ENCODE measurements at regions not wholly inside any gene's neighbourhood (a gene's known extent, or its start where the extent isn't known, plus 50 kb on each side); places are given as distances from the start of the nearest gene placed in this dataset.

- Mint-ChIP-seq H3K27me3 (ENCODE audit: insufficient read depth, unreplicated experiment) (peaks cover 4% of the 10 kb centered on the region), H3K36me3 (ENCODE audit: insufficient read depth, unreplicated experiment) (no peaks in the 10 kb centered on the region)
- POLR2A ChIA-PET: no interaction called here
Measured at GRCh38 chr4:171759274-171759673, 53.9 kb upstream of the GALNTL6 start.

GRCh38 chr4:171751538-171751937 lies 61.7 kb upstream of the GALNTL6 start:
- Histone ChIP-seq H3K36me3 (ENCODE audit: control insufficient read depth, insufficient read depth, low read length) (no peaks in the 10 kb centered on the region), H3K9me3 (no peaks in the 10 kb centered on the region), H3K27me3 (replicated peaks; ENCODE audit: control insufficient read depth, insufficient read depth, low read length) (no peaks in the 10 kb centered on the region), H3K4me1 (no peaks in the 10 kb centered on the region), H3K4me3 (ENCODE audit: low read depth, low read length) (no peak overlapping the region)
- CTCF ChIA-PET: no interaction called here
- H3K36me3 Mint-ChIP-seq (ENCODE audit: insufficient read depth, unreplicated experiment): no peaks in the 10 kb centered on the region
- DNase-seq: no peak
- intact Hi-C loops (cut with micrococcal nuclease; ENCODE audit: unreplicated experiment): no loop called here
- no peaks in the 10 kb centered on the region for H3K9me3 Mint-ChIP-seq (ENCODE audit: unreplicated experiment)
- no peak overlapping the region for H3K4me3 Mint-ChIP-seq (ENCODE audit: unreplicated experiment)
- no TSS peak for BruUV-seq (replicated peaks)
- POLR2A ChIA-PET: no interaction called here
- no peak overlapping the region for H3K27ac Mint-ChIP-seq (ENCODE audit: unreplicated experiment)
- no peaks in the 10 kb centered on the region for H3K27me3 Mint-ChIP-seq (ENCODE audit: insufficient read depth, unreplicated experiment)
- TF ChIP-seq CTCF (IDR thresholded peaks at IDR 0.05; ENCODE audit: insufficient read depth in 1 of 2, low read depth in 1 of 2, low read length in 1 of 2, severe bottlenecking in 1 of 2, unreplicated experiment in 1 of 2): no peak
- no peaks in the 10 kb centered on the region for H3K4me1 Mint-ChIP-seq (ENCODE audit: low read depth, unreplicated experiment)

More at GRCh38 chr4:171759274-171759673, 53.9 kb upstream of the GALNTL6 start:
- H3K27me3 ChIP-seq (replicated peaks; ENCODE audit: control insufficient read depth, insufficient read depth, low read length): no peaks in the 10 kb centered on the region
- no peaks in the 10 kb centered on the region for H3K4me1 ChIP-seq
- Mint-ChIP-seq H3K4me1 (ENCODE audit: low read depth, unreplicated experiment) (no peaks in the 10 kb centered on the region), H3K27ac (ENCODE audit: unreplicated experiment) (no peak overlapping the region), H3K9me3 (ENCODE audit: unreplicated experiment) (no peaks in the 10 kb centered on the region), H3K4me3 (ENCODE audit: unreplicated experiment) (no peak overlapping the region)
- DNase-seq: no peak
- H3K4me3 ChIP-seq (ENCODE audit: low read depth, low read length): no peak overlapping the region
- CTCF ChIA-PET: no interaction called here
- H3K9me3 ChIP-seq: no peaks in the 10 kb centered on the region
- no peaks in the 10 kb centered on the region for H3K36me3 ChIP-seq (ENCODE audit: control insufficient read depth, insufficient read depth, low read length)
- TF ChIP-seq CTCF (IDR thresholded peaks at IDR 0.05; ENCODE audit: insufficient read depth in 1 of 2, low read depth in 1 of 2, low read length in 1 of 2, severe bottlenecking in 1 of 2, unreplicated experiment in 1 of 2): no peak
- BruUV-seq (replicated peaks): no TSS peak
- intact Hi-C loops (cut with micrococcal nuclease; ENCODE audit: unreplicated experiment): no loop called here

GRCh38 chr4:171746418-171746817 lies 66.8 kb upstream of the GALNTL6 start:
- BruUV-seq (replicated peaks): no TSS peak
- no peak for TF ChIP-seq CTCF (IDR thresholded peaks at IDR 0.05; ENCODE audit: insufficient read depth in 1 of 2, low read depth in 1 of 2, low read length in 1 of 2, severe bottlenecking in 1 of 2, unreplicated experiment in 1 of 2)
- ChIA-PET CTCF (no interaction called here), POLR2A (no interaction called here)
- Histone ChIP-seq H3K27me3 (replicated peaks; ENCODE audit: control insufficient read depth, insufficient read depth, low read length) (no peaks in the 10 kb centered on the region), H3K4me1 (no peaks in the 10 kb centered on the region), H3K9me3 (no peaks in the 10 kb centered on the region), H3K4me3 (ENCODE audit: low read depth, low read length) (no peak overlapping the region), H3K36me3 (ENCODE audit: control insufficient read depth, insufficient read depth, low read length) (no peaks in the 10 kb centered on the region)
- Mint-ChIP-seq H3K9me3 (ENCODE audit: unreplicated experiment) (no peaks in the 10 kb centered on the region), H3K27ac (ENCODE audit: unreplicated experiment) (no peak overlapping the region), H3K36me3 (ENCODE audit: insufficient read depth, unreplicated experiment) (no peaks in the 10 kb centered on the region), H3K4me1 (ENCODE audit: low read depth, unreplicated experiment) (no peaks in the 10 kb centered on the region), H3K4me3 (ENCODE audit: unreplicated experiment) (no peak overlapping the region), H3K27me3 (ENCODE audit: insufficient read depth, unreplicated experiment) (no peaks in the 10 kb centered on the region)
- intact Hi-C loops (cut with micrococcal nuclease; ENCODE audit: unreplicated experiment): no loop called here
- no peak for DNase-seq
